Activated T-helper 1 cell treated with anti-CD3 and anti-CD28 coated beads, Interleukin-12 subunit alpha, Interleukin-12 subunit beta, Interleukin-2, Interleukin-4 antibody, amounts not matched to agents 30 ng/mL and 10 ng/mL and 1 ng/mL, durations not matched to agents 14 hours and 24 hours and 36 hours (primary cell): ENCODE measurements at regions not wholly inside any gene's neighbourhood (a gene's known extent, or its start where the extent isn't known, plus 50 kb on each side); places are given as distances from the start of the nearest gene placed in this dataset.
A peak's percentile ranks its signal among the peaks of the same experiment; 100 is the strongest.

Experiments
- DNase-seq: peaks from one replicate; pipeline ENCODE4 v3.0.0; 2021; ENCODE audit warnings: low spot score
- H3K27ac Mint-ChIP-seq: one replicate; pipeline ENCODE4 v1.8.0; 2021; ENCODE audit warnings: mild to moderate bottlenecking, mixed read lengths
- H3K27me3 Mint-ChIP-seq: one replicate; pipeline ENCODE4 v1.8.0; 2022; ENCODE audit warnings: mild to moderate bottlenecking, moderate library complexity, mixed read lengths; ENCODE audit not compliant: insufficient read depth
- H3K36me3 Mint-ChIP-seq: one replicate; pipeline ENCODE4 v1.8.0; 2021; ENCODE audit warnings: low read depth, mixed read lengths
- H3K4me1 Mint-ChIP-seq: one replicate; pipeline ENCODE4 v1.8.0; 2021; ENCODE audit warnings: low read depth, mixed read lengths
- H3K4me3 Mint-ChIP-seq: one replicate; pipeline ENCODE4 v1.8.0; 2021; ENCODE audit warnings: mild to moderate bottlenecking, moderate library complexity, mixed read lengths
- H3K9me3 Mint-ChIP-seq: one replicate; pipeline ENCODE4 v1.8.0; 2021; ENCODE audit warnings: mixed read lengths
- intact Hi-C: fragments of 100-400 bp; cut with micrococcal nuclease; formaldehyde crosslinking; loops from one replicate; pipeline ENCODE4 v1.15.1; 2024

DNA sequence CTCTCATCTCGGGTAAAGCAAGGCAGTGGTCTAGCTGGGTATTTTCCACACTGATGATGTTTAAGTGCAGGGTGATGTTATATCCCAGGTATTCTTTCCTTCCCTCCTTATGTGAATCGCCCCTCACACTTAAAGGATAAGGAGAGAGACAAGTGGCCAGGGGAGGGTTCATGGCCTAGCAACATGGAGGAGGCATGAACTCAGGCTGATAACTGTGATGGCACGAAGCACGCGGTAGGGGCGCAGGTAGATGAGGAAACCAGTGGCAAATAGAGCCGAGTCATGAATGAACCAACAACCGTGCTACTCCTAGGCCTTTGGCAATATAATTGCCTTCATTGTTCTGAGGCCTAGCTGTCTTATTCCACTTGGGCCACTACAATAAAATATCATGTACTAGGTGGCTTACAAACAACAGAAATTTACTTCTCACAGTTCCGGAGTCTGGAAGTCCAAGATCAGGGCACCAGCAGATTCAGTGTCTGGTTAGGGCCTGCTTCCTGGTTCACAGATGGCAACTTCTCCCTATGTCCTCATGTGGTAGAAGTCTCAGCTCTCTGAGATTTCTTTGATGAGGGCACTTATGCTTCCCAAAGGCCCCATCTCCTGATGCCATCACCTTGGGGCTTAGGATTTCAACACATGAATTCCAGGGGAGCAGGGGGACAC lies 56.0 kb upstream of the PIK3CG start:
- DNase-seq = no peak
- intact Hi-C loops = no loop called here
- no peaks in the 10 kb centered on the region for H3K9me3 Mint-ChIP-seq
- H3K4me3 Mint-ChIP-seq = no peak overlapping the region
- H3K27me3 Mint-ChIP-seq = peaks cover 4% of the 10 kb centered on the region
- H3K27ac Mint-ChIP-seq = no peak overlapping the region
- no peaks in the 10 kb centered on the region for H3K36me3 Mint-ChIP-seq
- peaks cover 12% of the 10 kb centered on the region for H3K4me1 Mint-ChIP-seq

DNA sequence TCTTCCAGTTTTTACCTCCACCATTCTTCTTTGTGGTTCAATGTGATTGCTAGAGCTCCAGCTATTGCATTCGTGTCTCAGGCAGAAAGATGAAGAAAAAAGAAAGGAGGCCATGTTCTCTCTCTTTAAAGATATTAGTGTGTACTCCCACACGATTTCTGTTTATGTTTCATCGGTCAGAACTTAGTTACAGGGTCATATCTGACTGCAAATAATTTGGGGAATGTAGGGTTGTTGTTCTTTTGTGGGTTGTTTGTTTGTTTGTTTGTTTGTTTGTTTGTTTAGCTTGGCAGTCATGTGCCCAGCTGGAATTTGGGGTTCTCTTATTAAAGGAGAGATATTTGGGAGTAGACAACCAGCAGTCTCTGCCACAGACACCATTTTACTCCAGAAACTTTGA lies 53.6 kb upstream of the PIK3CG start:
- peaks cover 16% of the 10 kb centered on the region for H3K4me1 Mint-ChIP-seq
- DNase-seq = no peak
- no peak overlapping the region for H3K4me3 Mint-ChIP-seq
- H3K27ac Mint-ChIP-seq = no peak overlapping the region
- peaks cover 4% of the 10 kb centered on the region for H3K27me3 Mint-ChIP-seq
- H3K36me3 Mint-ChIP-seq = no peaks in the 10 kb centered on the region
- H3K9me3 Mint-ChIP-seq = no peaks in the 10 kb centered on the region
- intact Hi-C loops = loop anchor here (1.0 kb wide), 1 partner anchor 27 kb away; no protein-coding TSS in a partner anchor

DNA sequence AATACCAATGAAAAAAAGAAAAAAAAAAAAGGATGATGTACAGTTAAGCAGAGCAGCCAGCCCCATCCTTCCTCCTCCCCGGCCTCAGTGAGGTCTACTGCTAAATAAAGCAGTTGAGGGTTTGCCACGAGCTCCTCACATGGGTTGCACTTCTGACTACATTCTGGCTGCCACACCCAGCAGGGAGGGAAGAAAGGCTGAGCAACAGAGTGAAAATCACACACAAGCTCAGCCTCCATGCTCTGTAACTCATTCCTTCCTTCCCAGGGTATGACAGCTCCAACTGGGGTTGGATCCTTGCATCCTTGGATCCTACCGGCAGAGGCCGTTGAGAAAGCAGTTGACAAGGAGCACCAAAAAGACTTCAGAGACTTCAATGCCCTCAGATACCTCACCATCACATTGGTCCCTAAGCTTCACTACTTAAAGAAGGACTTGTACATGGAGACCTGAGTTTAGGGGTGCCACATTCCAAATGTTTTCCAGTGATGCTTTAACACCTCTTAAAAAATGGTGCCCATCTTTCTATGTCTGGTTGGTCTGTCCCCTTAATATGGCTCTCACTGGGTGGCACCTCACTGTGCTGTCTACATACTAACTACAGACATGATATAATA lies 52.9 kb upstream of the PIK3CG start:
- DNase-seq = peak; percentile 6
- no peaks in the 10 kb centered on the region for H3K9me3 Mint-ChIP-seq
- intact Hi-C loops = no loop called here

DNA sequence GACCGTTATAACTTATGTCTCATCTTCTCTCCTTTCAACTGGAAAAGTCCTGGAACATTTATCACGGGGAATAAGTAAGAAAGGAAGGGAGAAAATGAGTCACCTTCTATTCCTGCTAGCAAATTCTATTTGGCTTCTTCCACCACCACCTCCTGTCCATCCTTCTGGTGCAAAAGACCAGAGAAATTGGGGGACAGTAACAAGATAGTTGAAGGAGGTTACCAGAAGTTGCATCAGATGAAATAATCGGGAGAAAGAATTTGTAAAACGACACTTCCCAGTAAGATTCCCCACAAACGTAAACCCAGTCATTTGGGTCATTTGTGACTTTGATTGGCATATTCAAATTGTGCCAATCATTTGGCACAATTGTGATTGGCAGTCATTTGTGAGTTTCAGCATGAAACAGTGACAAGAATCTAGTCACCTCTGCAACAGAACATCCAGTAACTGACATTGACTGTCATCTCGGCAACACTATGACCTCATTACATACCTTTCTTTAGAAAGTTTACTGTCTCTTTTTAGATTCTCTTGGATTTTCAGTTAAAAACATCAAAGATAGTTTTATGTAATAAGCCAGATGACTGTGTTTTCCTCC lies 51.3 kb upstream of the PIK3CG start:
- Mint-ChIP-seq H3K27ac (no peak overlapping the region), H3K9me3 (no peaks in the 10 kb centered on the region), H3K27me3 (no peaks in the 10 kb centered on the region), H3K4me3 (no peak overlapping the region), H3K36me3 (no peaks in the 10 kb centered on the region), H3K4me1 (peaks cover 16% of the 10 kb centered on the region)
- intact Hi-C loops = no loop called here
- DNase-seq = no peak

More for the DNA sequence above, 52.9 kb upstream of the PIK3CG start:
- Mint-ChIP-seq H3K4me1 (peaks cover 16% of the 10 kb centered on the region), H3K27ac (no peak overlapping the region), H3K4me3 (no peak overlapping the region), H3K36me3 (no peaks in the 10 kb centered on the region), H3K27me3 (peaks cover under 1% of the 10 kb centered on the region)

DNA sequence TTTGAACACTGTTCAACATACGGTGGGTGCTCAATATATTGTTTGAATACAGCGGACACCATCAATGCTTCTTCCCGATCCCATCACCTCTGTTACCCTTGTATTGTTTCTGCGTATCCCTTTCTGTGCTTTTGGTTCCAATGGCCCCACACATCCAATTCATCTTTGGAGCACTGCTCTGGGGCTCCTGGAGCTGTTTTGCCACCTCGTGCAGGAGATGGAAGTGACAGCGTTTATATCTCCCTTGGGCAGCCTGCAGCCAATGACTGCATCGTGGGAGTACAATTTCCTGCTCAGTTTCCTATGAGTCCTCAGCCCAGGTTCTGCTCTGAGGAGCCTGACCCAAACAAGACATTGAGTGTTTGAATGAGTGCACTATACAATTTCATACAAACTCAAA lies 50.2 kb upstream of the PIK3CG start:
- no peak for DNase-seq
- intact Hi-C loops = no loop called here
- no peaks in the 10 kb centered on the region for H3K9me3 Mint-ChIP-seq
- H3K4me1 Mint-ChIP-seq = peaks cover 16% of the 10 kb centered on the region
- H3K36me3 Mint-ChIP-seq = no peaks in the 10 kb centered on the region
- H3K4me3 Mint-ChIP-seq = no peak overlapping the region
- H3K27me3 Mint-ChIP-seq = no peaks in the 10 kb centered on the region
- H3K27ac Mint-ChIP-seq = no peak overlapping the region
